ENCODE measurements at regions not wholly inside any gene's neighbourhood (a gene's known extent, or its start where the extent isn't known, plus 50 kb on each side); places are given as distances from the start of the nearest gene placed in this dataset.

GRCh38 chr5:63563008-63563917, 399.0 kb downstream of the HTR1A start:
- H3K27me3 Mint-ChIP-seq (ENCODE audit: low read depth): no peaks in the 10 kb centered on the region
- H3K9me3 Mint-ChIP-seq: peaks cover 34% of the 10 kb centered on the region
- TF ChIP-seq CTCF (IDR thresholded peaks at IDR 0.05; ENCODE audit: unreplicated experiment): no peak
- no peak for DNase-seq (ENCODE audit: low spot score in 2 of 2, unreplicated experiment in 2 of 2)
- no peaks in the 10 kb centered on the region for H3K4me1 Mint-ChIP-seq
- H3K4me3 Mint-ChIP-seq: no peak overlapping the region
- H3K36me3 Mint-ChIP-seq: no peaks in the 10 kb centered on the region
- H3K27ac Mint-ChIP-seq: no peak overlapping the region

GRCh38 chr5:63555874-63556273, 406.4 kb downstream of the HTR1A start:
- Mint-ChIP-seq H3K4me1 (peaks cover 15% of the 10 kb centered on the region), H3K27me3 (ENCODE audit: low read depth) (no peaks in the 10 kb centered on the region), H3K36me3 (no peaks in the 10 kb centered on the region), H3K9me3 (peaks cover 8% of the 10 kb centered on the region), H3K4me3 (no peak overlapping the region), H3K27ac (no peak overlapping the region)
- no peak for DNase-seq (ENCODE audit: low spot score in 2 of 2, unreplicated experiment in 2 of 2)
- no peak for TF ChIP-seq CTCF (IDR thresholded peaks at IDR 0.05; ENCODE audit: unreplicated experiment)

- Mint-ChIP-seq H3K4me1 (peaks cover 15% of the 10 kb centered on the region), H3K9me3 (no peaks in the 10 kb centered on the region), H3K4me3 (no peak overlapping the region), H3K36me3 (no peaks in the 10 kb centered on the region), H3K27me3 (ENCODE audit: low read depth) (peaks cover 4% of the 10 kb centered on the region), H3K27ac (peak overlapping the region; percentile 11)
- no peak for TF ChIP-seq CTCF (IDR thresholded peaks at IDR 0.05; ENCODE audit: unreplicated experiment)
- DNase-seq (ENCODE audit: low spot score in 2 of 2, unreplicated experiment in 2 of 2): no peak
These were observed 408.1 kb downstream of the HTR1A start for GRCh38 chr5:63554191-63554590.

- no peak for TF ChIP-seq CTCF (IDR thresholded peaks at IDR 0.05; ENCODE audit: unreplicated experiment)
- Mint-ChIP-seq H3K9me3 (no peaks in the 10 kb centered on the region), H3K27me3 (ENCODE audit: low read depth) (peaks cover 7% of the 10 kb centered on the region), H3K4me3 (no peak overlapping the region), H3K36me3 (no peaks in the 10 kb centered on the region), H3K4me1 (peaks cover 15% of the 10 kb centered on the region), H3K27ac (no peak overlapping the region)
- no peak for DNase-seq (ENCODE audit: low spot score in 2 of 2, unreplicated experiment in 2 of 2)
These were observed 409.2 kb downstream of the HTR1A start for GRCh38 chr5:63553073-63553472.

DNA sequence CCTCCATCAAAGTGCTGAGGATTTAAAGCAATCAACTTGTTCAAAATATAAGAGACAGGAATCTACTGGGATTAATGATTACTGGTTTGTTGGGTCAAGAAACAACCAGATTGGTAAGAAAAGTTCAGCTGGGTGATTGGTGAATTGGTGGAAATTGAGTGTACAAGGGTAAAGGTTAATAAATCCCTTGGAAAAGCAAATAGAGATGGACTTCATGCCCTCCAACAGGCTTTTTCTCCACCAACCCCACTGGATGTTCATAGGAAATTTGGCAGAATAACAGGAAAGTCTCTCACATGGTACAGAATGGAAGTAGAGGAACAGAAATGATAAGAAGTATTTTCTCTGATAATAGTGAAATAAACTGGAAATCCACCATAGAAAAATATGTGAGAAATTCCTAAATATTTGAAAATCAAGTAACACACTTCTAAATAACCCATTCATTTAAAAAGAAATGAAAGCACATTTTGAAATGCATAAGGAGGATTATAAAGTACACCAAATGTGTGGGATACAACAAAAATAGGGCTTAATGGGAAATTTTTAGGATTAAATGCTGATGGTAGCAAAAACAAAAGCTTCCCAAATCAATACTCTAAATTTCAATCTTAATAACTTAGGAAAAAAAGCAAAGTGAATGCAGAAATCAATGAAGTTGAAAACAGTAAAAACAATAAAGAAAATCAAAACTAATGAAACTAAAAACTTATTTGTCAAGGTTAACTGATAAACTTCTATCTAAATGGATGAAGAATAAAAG, 426.2 kb downstream of the HTR1A start:
- no peak for TF ChIP-seq CTCF (IDR thresholded peaks at IDR 0.05; ENCODE audit: unreplicated experiment)
- no peak for DNase-seq (ENCODE audit: low spot score in 2 of 2, unreplicated experiment in 2 of 2)

More for the DNA sequence above, 426.2 kb downstream of the HTR1A start:
- H3K27ac Mint-ChIP-seq: no peak overlapping the region
- peaks cover 12% of the 10 kb centered on the region for H3K27me3 Mint-ChIP-seq (ENCODE audit: low read depth)
- H3K9me3 Mint-ChIP-seq: peaks cover 3% of the 10 kb centered on the region
- no peaks in the 10 kb centered on the region for H3K36me3 Mint-ChIP-seq
- H3K4me1 Mint-ChIP-seq: peaks cover 2% of the 10 kb centered on the region
- H3K4me3 Mint-ChIP-seq: no peak overlapping the region
